ENCODE measurements at regions not wholly inside any gene's neighbourhood (a gene's known extent, or its start where the extent isn't known, plus 50 kb on each side); places are given as distances from the start of the nearest gene placed in this dataset.

DNA sequence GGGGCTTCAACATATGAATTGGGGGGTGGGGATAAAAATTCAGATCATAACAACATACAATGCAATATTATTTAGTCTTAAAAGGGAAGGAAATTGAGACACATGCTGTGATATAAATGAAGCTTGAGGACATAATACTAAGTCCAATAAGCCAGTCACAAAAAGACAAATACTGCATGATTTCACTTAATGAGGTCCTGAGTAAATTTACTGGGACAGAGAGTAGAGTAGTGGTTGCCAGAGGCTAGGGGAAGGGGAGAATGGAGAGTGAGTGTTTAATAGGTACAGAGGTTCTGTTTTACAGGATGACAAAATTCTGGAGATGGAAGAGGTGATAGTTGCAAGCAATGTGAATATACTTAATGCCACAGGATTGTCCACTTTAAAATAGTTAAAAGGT is 89.2 kb upstream of the RAPGEF2 start:
- H3F3A ChIP-seq (ENCODE audit: low read length, unreplicated experiment) = no peaks in the 10 kb centered on the region
- ChIA-PET POLR2A (ENCODE audit: unreplicated experiment) (no interaction called here), CTCF (no interaction called here)
- intact Hi-C loops (cut with micrococcal nuclease) = no loop called here
- TF ChIP-seq, protein P1, sequence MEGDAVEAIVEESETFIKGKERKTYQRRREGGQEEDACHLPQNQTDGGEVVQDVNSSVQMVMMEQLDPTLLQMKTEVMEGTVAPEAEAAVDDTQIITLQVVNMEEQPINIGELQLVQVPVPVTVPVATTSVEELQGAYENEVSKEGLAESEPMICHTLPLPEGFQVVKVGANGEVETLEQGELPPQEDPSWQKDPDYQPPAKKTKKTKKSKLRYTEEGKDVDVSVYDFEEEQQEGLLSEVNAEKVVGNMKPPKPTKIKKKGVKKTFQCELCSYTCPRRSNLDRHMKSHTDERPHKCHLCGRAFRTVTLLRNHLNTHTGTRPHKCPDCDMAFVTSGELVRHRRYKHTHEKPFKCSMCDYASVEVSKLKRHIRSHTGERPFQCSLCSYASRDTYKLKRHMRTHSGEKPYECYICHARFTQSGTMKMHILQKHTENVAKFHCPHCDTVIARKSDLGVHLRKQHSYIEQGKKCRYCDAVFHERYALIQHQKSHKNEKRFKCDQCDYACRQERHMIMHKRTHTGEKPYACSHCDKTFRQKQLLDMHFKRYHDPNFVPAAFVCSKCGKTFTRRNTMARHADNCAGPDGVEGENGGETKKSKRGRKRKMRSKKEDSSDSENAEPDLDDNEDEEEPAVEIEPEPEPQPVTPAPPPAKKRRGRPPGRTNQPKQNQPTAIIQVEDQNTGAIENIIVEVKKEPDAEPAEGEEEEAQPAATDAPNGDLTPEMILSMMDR (conservative IDR thresholded peaks at IDR 0.05; ENCODE audit: low read depth, low read length) = no peak
- TF ChIP-seq EZH2phosphoT487 (IDR thresholded peaks at IDR 0.05; ENCODE audit: borderline replicate concordance, low read length) = no peak
- no peak for TF ChIP-seq EZH2 (IDR thresholded peaks at IDR 0.05; ENCODE audit: low read length, unreplicated experiment)
- no peak overlapping the region for H3K4me3 ChIP-seq (ENCODE audit: low read length)
- H3K9me3 ChIP-seq (ENCODE audit: low read length) = no peaks in the 10 kb centered on the region
- H3K4me1 ChIP-seq (ENCODE audit: insufficient read depth, low read length) = peaks cover 28% of the 10 kb centered on the region
- H3K27me3 ChIP-seq (ENCODE audit: low read length) = no peaks in the 10 kb centered on the region
- no peak overlapping the region for H3K4me2 ChIP-seq (ENCODE audit: low read length)
- H3K9ac ChIP-seq (ENCODE audit: low read length) = no peak overlapping the region
- H3K79me2 ChIP-seq (ENCODE audit: low read length) = no peaks in the 10 kb centered on the region
- no TSS peak for BruUV-seq (replicated peaks)
- H2AFZ ChIP-seq (ENCODE audit: low read length) = no peak overlapping the region
- H3K36me3 ChIP-seq (ENCODE audit: low read depth, low read length) = no peaks in the 10 kb centered on the region
- ATAC-seq = no peak
- H3K9me2 ChIP-seq (replicated peaks; ENCODE audit: low read length) = no peaks in the 10 kb centered on the region
- DNase-seq = peak; percentile 13
- no peak overlapping the region for H3K27ac ChIP-seq (ENCODE audit: low read length)
- no peaks in the 10 kb centered on the region for H4K20me1 ChIP-seq (ENCODE audit: low read length)

DNA sequence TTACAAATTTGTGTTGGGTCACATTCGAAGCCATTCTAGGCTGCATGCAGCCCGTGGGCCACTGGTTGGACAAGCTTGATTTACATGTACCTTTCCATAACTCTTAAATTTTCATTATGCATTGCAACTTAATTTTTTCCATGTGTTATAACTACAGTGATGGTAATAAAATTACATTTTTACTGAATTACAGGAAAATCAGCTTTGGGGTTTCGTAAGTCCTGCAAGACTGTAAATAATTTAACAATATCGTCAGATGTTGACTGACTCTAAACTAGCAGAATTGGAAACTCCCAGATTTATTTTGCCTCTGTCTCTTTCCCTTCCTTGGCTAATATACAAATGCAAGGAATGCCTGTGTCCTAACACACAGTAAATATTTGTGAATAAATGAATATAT is 88.0 kb upstream of the RAPGEF2 start:
- Histone ChIP-seq H3K9me2 (replicated peaks; ENCODE audit: low read length) (no peaks in the 10 kb centered on the region), H3F3A (ENCODE audit: low read length, unreplicated experiment) (no peaks in the 10 kb centered on the region), H3K79me2 (ENCODE audit: low read length) (no peaks in the 10 kb centered on the region), H4K20me1 (ENCODE audit: low read length) (no peaks in the 10 kb centered on the region), H3K36me3 (ENCODE audit: low read depth, low read length) (no peaks in the 10 kb centered on the region), H3K4me1 (ENCODE audit: insufficient read depth, low read length) (peaks cover 25% of the 10 kb centered on the region), H3K4me2 (ENCODE audit: low read length) (no peak overlapping the region), H3K27ac (ENCODE audit: low read length) (no peak overlapping the region), H3K9ac (ENCODE audit: low read length) (no peak overlapping the region), H2AFZ (ENCODE audit: low read length) (no peak overlapping the region), H3K27me3 (ENCODE audit: low read length) (no peaks in the 10 kb centered on the region), H3K9me3 (ENCODE audit: low read length) (no peaks in the 10 kb centered on the region), H3K4me3 (ENCODE audit: low read length) (no peak overlapping the region)
- DNase-seq = no peak
- no TSS peak for BruUV-seq (replicated peaks)
- TF ChIP-seq EZH2phosphoT487 (IDR thresholded peaks at IDR 0.05; ENCODE audit: borderline replicate concordance, low read length) = no peak
- TF ChIP-seq, protein P1 (conservative IDR thresholded peaks at IDR 0.05; ENCODE audit: low read depth, low read length) = no peak
- no peak for TF ChIP-seq EZH2 (IDR thresholded peaks at IDR 0.05; ENCODE audit: low read length, unreplicated experiment)
- POLR2A ChIA-PET (ENCODE audit: unreplicated experiment) = no interaction called here
- CTCF ChIA-PET = interaction anchor here (0.6 kb wide), 1 partner anchor 17 kb away, joined by 3 read pairs; no protein-coding TSS in a partner anchor
- ATAC-seq = no peak
- intact Hi-C loops (cut with micrococcal nuclease) = no loop called here

DNA sequence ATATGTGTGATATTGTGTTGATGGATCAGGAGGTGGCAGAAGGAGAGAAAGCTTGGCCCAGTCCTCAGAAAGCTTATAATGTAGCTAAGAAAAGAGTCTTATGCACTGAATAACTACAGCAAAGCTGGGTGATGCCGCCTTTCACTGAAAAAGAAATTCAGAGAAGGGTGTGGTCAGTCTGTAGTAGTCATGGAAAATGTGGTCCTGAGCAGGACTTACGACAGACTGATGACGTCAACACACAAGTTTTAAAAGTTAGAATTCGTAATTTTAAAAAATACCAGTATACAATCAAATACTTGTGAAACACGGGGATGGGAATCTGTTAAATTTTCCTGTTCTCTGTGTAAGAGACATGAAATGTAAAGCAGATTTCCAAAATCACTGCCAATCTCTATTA is 87.0 kb upstream of the RAPGEF2 start:
- Histone ChIP-seq H4K20me1 (ENCODE audit: low read length) (no peaks in the 10 kb centered on the region), H3K36me3 (ENCODE audit: low read depth, low read length) (no peaks in the 10 kb centered on the region), H3K27me3 (ENCODE audit: low read length) (no peaks in the 10 kb centered on the region), H3K27ac (ENCODE audit: low read length) (no peak overlapping the region), H3F3A (ENCODE audit: low read length, unreplicated experiment) (no peaks in the 10 kb centered on the region), H3K9me3 (ENCODE audit: low read length) (no peaks in the 10 kb centered on the region), H3K9me2 (replicated peaks; ENCODE audit: low read length) (no peaks in the 10 kb centered on the region), H2AFZ (ENCODE audit: low read length) (no peak overlapping the region), H3K9ac (ENCODE audit: low read length) (no peak overlapping the region), H3K79me2 (ENCODE audit: low read length) (no peaks in the 10 kb centered on the region), H3K4me1 (ENCODE audit: insufficient read depth, low read length) (peaks cover 15% of the 10 kb centered on the region), H3K4me3 (ENCODE audit: low read length) (no peak overlapping the region), H3K4me2 (ENCODE audit: low read length) (no peak overlapping the region)
- intact Hi-C loops (cut with micrococcal nuclease) = no loop called here
- CTCF ChIA-PET = no interaction called here
- TF ChIP-seq EZH2phosphoT487 (IDR thresholded peaks at IDR 0.05; ENCODE audit: borderline replicate concordance, low read length) (no peak), EZH2 (IDR thresholded peaks at IDR 0.05; ENCODE audit: low read length, unreplicated experiment) (no peak)
- TF ChIP-seq, protein P1 (conservative IDR thresholded peaks at IDR 0.05; ENCODE audit: low read depth, low read length) = no peak
- ATAC-seq = no peak
- BruUV-seq (replicated peaks) = no TSS peak
- POLR2A ChIA-PET (ENCODE audit: unreplicated experiment) = no interaction called here
- no peak for DNase-seq

Data from PC-3 (cell line).